ENCODE measurements at regions not wholly inside any gene's neighbourhood (a gene's known extent, or its start where the extent isn't known, plus 50 kb on each side); places are given as distances from the start of the nearest gene placed in this dataset.

- Histone ChIP-seq H3K9ac (ENCODE audit: insufficient read depth in 1 of 2, low read length in 2 of 2) (no peak overlapping the region), H3K4me3 (no peak overlapping the region), H3K27me3 (ENCODE audit: control insufficient read depth in 3 of 3, insufficient read depth in 3 of 3, low read length in 2 of 3) (no peaks in the 10 kb centered on the region), H3K4me1 (ENCODE audit: control insufficient read depth in 5 of 5, insufficient read depth in 5 of 5, low read length in 5 of 5) (peaks cover 0 to 9% (median 1%) of the 10 kb centered on the region in 5 donors), H3K36me3 (ENCODE audit: control insufficient read depth in 4 of 4, insufficient read depth in 4 of 4, low read length in 4 of 4) (no peaks in the 10 kb centered on the region), H3K27ac (ENCODE audit: low read depth in 1 of 2, low read length in 1 of 2) (no peak overlapping the region), H3K9me3 (ENCODE audit: control insufficient read depth in 4 of 4, insufficient read depth in 3 of 4, low read length in 3 of 4) (no peaks in the 10 kb centered on the region)
- 96 to 100% methylated on average over 2 of the region's 2 CpGs for WGBS, 2 donors
- no peak for TF ChIP-seq CTCF (IDR thresholded peaks at IDR 0.05; ENCODE audit: control extremely low read depth, extremely low read depth)
- ATAC-seq (ENCODE audit: insufficient read depth, low FRiP score): no peak
- DNase-seq: no peak
Measured at GRCh38 chr13:106637519-106637918, 69.6 kb upstream of the ARGLU1 start.

GRCh38 chr13:106636492-106636891, 68.6 kb upstream of the ARGLU1 start:
- Histone ChIP-seq H3K4me1 (ENCODE audit: control insufficient read depth in 5 of 5, insufficient read depth in 5 of 5, low read length in 5 of 5) (peaks cover 0 to 9% (median 1%) of the 10 kb centered on the region in 5 donors), H3K9ac (ENCODE audit: insufficient read depth in 1 of 2, low read length in 2 of 2) (no peak overlapping the region), H3K9me3 (ENCODE audit: control insufficient read depth in 4 of 4, insufficient read depth in 3 of 4, low read length in 3 of 4) (no peaks in the 10 kb centered on the region), H3K36me3 (ENCODE audit: control insufficient read depth in 4 of 4, insufficient read depth in 4 of 4, low read length in 4 of 4) (no peaks in the 10 kb centered on the region), H3K27me3 (ENCODE audit: control insufficient read depth in 3 of 3, insufficient read depth in 3 of 3, low read length in 2 of 3) (no peaks in the 10 kb centered on the region), H3K27ac (ENCODE audit: low read depth in 1 of 2, low read length in 1 of 2) (no peak overlapping the region), H3K4me3 (no peak overlapping the region)
- DNase-seq (no peak), ATAC-seq (ENCODE audit: insufficient read depth, low FRiP score) (no peak)
- no peak for TF ChIP-seq CTCF (IDR thresholded peaks at IDR 0.05; ENCODE audit: control extremely low read depth, extremely low read depth)
- 74 to 75% methylated on average over 3 of the region's 3 CpGs for WGBS, 2 donors

GRCh38 chr13:106635616-106636015, 67.7 kb upstream of the ARGLU1 start:
- no peaks in the 10 kb centered on the region for H3K27me3 ChIP-seq (ENCODE audit: control insufficient read depth in 3 of 3, insufficient read depth in 3 of 3, low read length in 2 of 3)
- TF ChIP-seq CTCF (IDR thresholded peaks at IDR 0.05; ENCODE audit: control extremely low read depth, extremely low read depth): no peak
- no peak overlapping the region for H3K4me3 ChIP-seq
- peaks cover 0 to 9% (median 1%) of the 10 kb centered on the region in 5 donors for H3K4me1 ChIP-seq (ENCODE audit: control insufficient read depth in 5 of 5, insufficient read depth in 5 of 5, low read length in 5 of 5)
- no peaks in the 10 kb centered on the region for H3K9me3 ChIP-seq (ENCODE audit: control insufficient read depth in 4 of 4, insufficient read depth in 3 of 4, low read length in 3 of 4)
- DNase-seq: no peak
- ATAC-seq (ENCODE audit: insufficient read depth, low FRiP score): no peak
- 89 to 91% methylated on average over 9 of the region's 9 CpGs for WGBS, 2 donors
- no peak overlapping the region for H3K27ac ChIP-seq (ENCODE audit: low read depth in 1 of 2, low read length in 1 of 2)
- no peak overlapping the region for H3K9ac ChIP-seq (ENCODE audit: insufficient read depth in 1 of 2, low read length in 2 of 2)
- H3K36me3 ChIP-seq (ENCODE audit: control insufficient read depth in 4 of 4, insufficient read depth in 4 of 4, low read length in 4 of 4): no peaks in the 10 kb centered on the region

DNA sequence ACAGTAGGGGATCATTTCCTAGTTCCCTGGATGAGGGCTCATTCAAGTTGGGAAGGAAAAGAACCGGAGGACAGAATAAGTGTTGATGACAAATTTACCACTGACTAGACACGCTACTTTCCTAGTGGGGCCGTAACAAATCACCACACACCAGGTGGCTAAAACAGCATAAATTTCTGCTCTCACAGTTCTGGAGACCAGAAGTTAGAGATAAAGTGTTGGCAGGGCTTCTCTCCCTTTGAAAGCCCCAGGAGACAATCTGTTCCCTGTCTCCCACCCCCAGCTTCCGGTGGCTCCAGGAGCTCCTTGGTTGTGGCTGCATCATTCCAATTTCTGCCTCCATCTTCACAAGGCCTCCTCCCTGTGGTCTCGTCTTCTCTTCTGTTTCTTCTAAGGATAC, 65.4 kb upstream of the ARGLU1 start:
- no peak for DNase-seq
- Histone ChIP-seq H3K9me3 (ENCODE audit: control insufficient read depth in 4 of 4, insufficient read depth in 3 of 4, low read length in 3 of 4) (no peaks in the 10 kb centered on the region), H3K9ac (ENCODE audit: insufficient read depth in 1 of 2, low read length in 2 of 2) (no peak overlapping the region), H3K27ac (ENCODE audit: low read depth in 1 of 2, low read length in 1 of 2) (no peak overlapping the region), H3K4me3 (no peak overlapping the region), H3K36me3 (ENCODE audit: control insufficient read depth in 4 of 4, insufficient read depth in 4 of 4, low read length in 4 of 4) (no peaks in the 10 kb centered on the region), H3K27me3 (ENCODE audit: control insufficient read depth in 3 of 3, insufficient read depth in 3 of 3, low read length in 2 of 3) (no peaks in the 10 kb centered on the region), H3K4me1 (ENCODE audit: control insufficient read depth in 5 of 5, insufficient read depth in 5 of 5, low read length in 5 of 5) (peaks cover 0 to 32% (median 6%) of the 10 kb centered on the region in 5 donors)
- WGBS, 2 donors: 88 to 97% methylated on average over 5 of the region's 5 CpGs
- no peak for ATAC-seq (ENCODE audit: insufficient read depth, low FRiP score)
- TF ChIP-seq CTCF (IDR thresholded peaks at IDR 0.05; ENCODE audit: control extremely low read depth, extremely low read depth): no peak

Data from lung (tissue), 11 donors.